Breast epithelium (tissue), 4 donors: ENCODE measurements at regions not wholly inside any gene's neighbourhood (a gene's known extent, or its start where the extent isn't known, plus 50 kb on each side); places are given as distances from the start of the nearest gene placed in this dataset.
A peak's percentile ranks its signal among the peaks of the same experiment; 100 is the strongest.
"Not testable (repeated sequence)": the region's sequence is repeated elsewhere in the genome, so short reads cannot be mapped to it uniquely, and the experiment has no call there.

Experiments used
- DNase-seq, 2 donors: peaks; one replicate each; pipeline ENCODE4 v3.0.0-alpha.2; 2019; ENCODE audit warnings: low spot score in 2 of 2
- H3K27ac ChIP-seq, 2 donors: fragments of 200-600 bp; sonication (generic) in 1 of 2; one replicate each; pipeline ENCODE4 v1.5.1; 2016 to 2019; ENCODE audit warnings: mild to moderate bottlenecking in 1 of 2
- H3K27me3 ChIP-seq, 2 donors: fragments of 200-600 bp; sonication (generic) in 1 of 2; one replicate each; pipeline versions ENCODE4 v1.5.1 to v1.6.0; 2017 to 2019; ENCODE audit warnings: control low read depth in 1 of 2, mild to moderate bottlenecking in 1 of 2
- H3K36me3 ChIP-seq: fragments of 200-600 bp; one replicate; pipeline ENCODE4 v1.5.1; 2019
- H3K4me1 ChIP-seq, 2 donors: fragments of 200-600 bp; sonication (generic); one replicate each; pipeline ENCODE4 v1.5.1; 2016 to 2019; ENCODE audit warnings: control low read depth in 1 of 2
- H3K4me3 ChIP-seq, 3 donors: fragments of 200-600 bp; sonication (generic); 1 replicate in 2 of 3; 2 replicates in 1 of 3; pipeline ENCODE4 v1.5.1; 2016 to 2019; ENCODE audit warnings: mild to moderate bottlenecking in 3 of 3, moderate library complexity in 2 of 3
- H3K9me3 ChIP-seq, 2 donors: fragments of 200-600 bp; sonication (generic) in 1 of 2; one replicate each; pipeline ENCODE4 v1.5.1; 2016 to 2019; ENCODE audit warnings: control low read depth in 1 of 2
- POLR2A ChIP-seq: fragments of 450-650 bp; IDR thresholded peaks from one replicate; pipeline ENCODE4 v1.6.1; 2016; ENCODE audit warnings: antibody characterized with exemption, mild to moderate bottlenecking, moderate library complexity
- POLR2AphosphoS5 ChIP-seq, 3 donors: sonication (generic); formaldehyde crosslinking; IDR thresholded peaks; one replicate each; pipeline ENCODE4 v1.6.1; 2017; ENCODE audit warnings: antibody characterized with exemption in 3 of 3
- intact Hi-C: fragments of 100-400 bp; cut with DNase I; formaldehyde crosslinking; loops from one replicate; pipeline ENCODE4 v1.15.1; 2023; ENCODE audit warnings: low total_unique reads
- TF ChIP-seq, protein P1 (sequence below), 3 donors: fragments of 450-650 bp; IDR thresholded peaks; one replicate each; pipeline ENCODE4 v1.5.1; 2016 to 2017; ENCODE audit warnings: antibody characterized with exemption in 3 of 3, mild to moderate bottlenecking in 3 of 3, moderate library complexity in 3 of 3

DNA sequence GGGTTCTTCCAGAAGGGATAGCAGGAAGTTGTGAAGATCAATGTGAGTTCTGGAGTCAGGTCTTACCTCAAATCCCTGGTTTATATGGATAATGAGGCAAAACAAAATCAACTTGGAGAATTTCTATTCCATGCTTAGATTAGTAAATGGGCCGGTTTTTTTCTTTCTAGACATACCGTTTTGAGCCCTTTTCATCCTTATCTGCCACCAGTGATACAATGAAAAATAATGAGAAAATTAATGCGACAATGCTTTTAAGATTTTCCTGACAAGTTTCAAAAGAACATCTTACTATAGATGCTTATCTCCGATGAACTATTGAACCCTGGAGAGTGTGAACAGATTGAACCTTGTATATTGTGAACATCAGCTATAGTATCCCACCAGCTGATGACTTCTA is 262.7 kb downstream of the BTG1 start:
- Histone ChIP-seq H3K4me3 (no peak overlapping the region), H3K27ac (no peak overlapping the region), H3K36me3 (no peaks in the 10 kb centered on the region), H3K27me3 (no peaks in the 10 kb centered on the region), H3K4me1 (no peaks in the 10 kb centered on the region), H3K9me3 (no peaks in the 10 kb centered on the region)
- intact Hi-C loops: no loop called here
- TF ChIP-seq, protein P1, sequence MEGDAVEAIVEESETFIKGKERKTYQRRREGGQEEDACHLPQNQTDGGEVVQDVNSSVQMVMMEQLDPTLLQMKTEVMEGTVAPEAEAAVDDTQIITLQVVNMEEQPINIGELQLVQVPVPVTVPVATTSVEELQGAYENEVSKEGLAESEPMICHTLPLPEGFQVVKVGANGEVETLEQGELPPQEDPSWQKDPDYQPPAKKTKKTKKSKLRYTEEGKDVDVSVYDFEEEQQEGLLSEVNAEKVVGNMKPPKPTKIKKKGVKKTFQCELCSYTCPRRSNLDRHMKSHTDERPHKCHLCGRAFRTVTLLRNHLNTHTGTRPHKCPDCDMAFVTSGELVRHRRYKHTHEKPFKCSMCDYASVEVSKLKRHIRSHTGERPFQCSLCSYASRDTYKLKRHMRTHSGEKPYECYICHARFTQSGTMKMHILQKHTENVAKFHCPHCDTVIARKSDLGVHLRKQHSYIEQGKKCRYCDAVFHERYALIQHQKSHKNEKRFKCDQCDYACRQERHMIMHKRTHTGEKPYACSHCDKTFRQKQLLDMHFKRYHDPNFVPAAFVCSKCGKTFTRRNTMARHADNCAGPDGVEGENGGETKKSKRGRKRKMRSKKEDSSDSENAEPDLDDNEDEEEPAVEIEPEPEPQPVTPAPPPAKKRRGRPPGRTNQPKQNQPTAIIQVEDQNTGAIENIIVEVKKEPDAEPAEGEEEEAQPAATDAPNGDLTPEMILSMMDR (IDR thresholded peaks at IDR 0.05): no peak
- TF ChIP-seq POLR2A: no peak
- TF ChIP-seq POLR2AphosphoS5 (IDR thresholded peaks at IDR 0.05): no peak
- DNase-seq: no peak

- no peak for DNase-seq
- no peaks in the 10 kb centered on the region for H3K27me3 ChIP-seq
- TF ChIP-seq POLR2A (no peak), POLR2AphosphoS5 (IDR thresholded peaks at IDR 0.05) (no peak)
- TF ChIP-seq, protein P1 (IDR thresholded peaks at IDR 0.05): no peak
- no peak overlapping the region for H3K4me3 ChIP-seq
- no peaks in the 10 kb centered on the region for H3K4me1 ChIP-seq
- H3K9me3 ChIP-seq: no peaks in the 10 kb centered on the region
- intact Hi-C loops: no loop called here
- no peak overlapping the region for H3K27ac ChIP-seq
- H3K36me3 ChIP-seq: no peaks in the 10 kb centered on the region
Observed at GRCh38 chr12:91880528-91880927, 265.1 kb downstream of the BTG1 start.

DNA sequence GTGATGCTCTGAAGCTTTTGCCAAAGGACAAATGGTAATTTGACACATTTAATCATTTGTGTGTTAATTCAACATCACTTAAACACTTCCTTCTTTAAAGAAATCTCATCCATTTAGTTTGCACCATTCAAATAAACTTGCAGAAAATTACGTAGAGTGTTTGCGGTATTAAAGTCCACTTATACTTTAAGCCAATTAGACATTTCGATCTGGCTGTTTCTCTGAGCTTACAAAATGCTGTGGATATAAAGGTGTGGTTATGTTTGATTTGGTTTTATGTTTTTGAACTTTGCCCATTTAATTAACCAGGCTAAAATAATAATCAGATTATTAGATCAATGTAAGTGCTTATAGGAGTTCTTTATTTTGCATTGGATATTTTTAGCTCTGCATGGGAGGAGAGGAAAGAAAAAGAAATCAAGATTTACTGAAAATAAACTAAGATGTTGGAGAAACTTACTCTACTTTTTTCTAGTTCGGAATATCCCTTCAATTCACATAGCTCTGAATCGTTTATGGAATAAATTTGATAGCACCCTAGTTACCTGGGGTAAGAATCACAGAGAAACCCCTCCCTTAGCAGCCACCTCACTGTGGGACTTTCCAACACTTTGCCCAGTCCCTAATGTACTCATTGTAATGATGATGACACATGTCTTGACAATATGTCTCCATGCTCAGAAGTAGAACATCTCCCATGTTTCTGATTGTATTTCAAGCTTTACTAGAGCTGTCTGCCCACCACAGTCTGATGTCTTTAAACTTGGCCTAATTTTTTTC is 268.0 kb downstream of the BTG1 start:
- TF ChIP-seq, protein P1 (IDR thresholded peaks at IDR 0.05): no peak
- TF ChIP-seq POLR2AphosphoS5 (IDR thresholded peaks at IDR 0.05) (no peak), POLR2A (no peak)
- Histone ChIP-seq H3K27me3 (no peaks in the 10 kb centered on the region), H3K36me3 (no peaks in the 10 kb centered on the region), H3K4me3 (no peak overlapping the region), H3K9me3 (no peaks in the 10 kb centered on the region), H3K27ac (no peak overlapping the region), H3K4me1 (no peaks in the 10 kb centered on the region)
- no peak for DNase-seq
- intact Hi-C loops: no loop called here

DNA sequence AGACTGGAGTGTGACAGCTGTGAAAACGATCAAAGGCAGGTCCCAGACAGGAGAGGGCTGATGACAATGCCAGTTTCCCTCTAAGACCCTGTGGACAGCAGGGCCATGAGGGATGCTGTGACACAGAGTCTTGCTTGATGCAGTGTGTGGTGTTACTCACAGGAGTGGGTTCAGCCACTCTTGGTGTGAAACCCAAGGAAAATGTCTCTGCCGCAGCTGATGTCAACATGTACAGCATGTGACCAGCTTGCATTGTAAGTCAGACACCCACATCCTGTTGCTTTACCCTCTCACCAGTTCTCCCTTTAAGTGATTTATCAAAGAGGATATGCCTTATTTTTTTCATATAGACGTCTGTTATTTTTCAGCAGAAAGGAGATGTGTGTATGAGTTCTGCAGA is 268.6 kb downstream of the BTG1 start:
- Histone ChIP-seq H3K4me1 (no peaks in the 10 kb centered on the region), H3K27ac (no peak overlapping the region), H3K36me3 (no peaks in the 10 kb centered on the region), H3K4me3 (no peak overlapping the region), H3K27me3 (no peaks in the 10 kb centered on the region), H3K9me3 (no peaks in the 10 kb centered on the region)
- intact Hi-C loops: no loop called here
- TF ChIP-seq POLR2AphosphoS5 (IDR thresholded peaks at IDR 0.05): no peak
- no peak for TF ChIP-seq POLR2A
- TF ChIP-seq, protein P1 (IDR thresholded peaks at IDR 0.05): no peak
- peak in 1 of 2 donors; percentile 41 for DNase-seq

GRCh38 chr12:91875671-91876070 is 270.0 kb downstream of the BTG1 start:
- H3K27ac ChIP-seq, H3K36me3 ChIP-seq, H3K4me1 ChIP-seq, H3K4me3 ChIP-seq, intact Hi-C loops, H3K27me3 ChIP-seq, H3K9me3 ChIP-seq, DNase-seq: not testable (repeated sequence)
